ENCODE measurements at regions not wholly inside any gene's neighbourhood (a gene's known extent, or its start where the extent isn't known, plus 50 kb on each side); places are given as distances from the start of the nearest gene placed in this dataset.

DNA sequence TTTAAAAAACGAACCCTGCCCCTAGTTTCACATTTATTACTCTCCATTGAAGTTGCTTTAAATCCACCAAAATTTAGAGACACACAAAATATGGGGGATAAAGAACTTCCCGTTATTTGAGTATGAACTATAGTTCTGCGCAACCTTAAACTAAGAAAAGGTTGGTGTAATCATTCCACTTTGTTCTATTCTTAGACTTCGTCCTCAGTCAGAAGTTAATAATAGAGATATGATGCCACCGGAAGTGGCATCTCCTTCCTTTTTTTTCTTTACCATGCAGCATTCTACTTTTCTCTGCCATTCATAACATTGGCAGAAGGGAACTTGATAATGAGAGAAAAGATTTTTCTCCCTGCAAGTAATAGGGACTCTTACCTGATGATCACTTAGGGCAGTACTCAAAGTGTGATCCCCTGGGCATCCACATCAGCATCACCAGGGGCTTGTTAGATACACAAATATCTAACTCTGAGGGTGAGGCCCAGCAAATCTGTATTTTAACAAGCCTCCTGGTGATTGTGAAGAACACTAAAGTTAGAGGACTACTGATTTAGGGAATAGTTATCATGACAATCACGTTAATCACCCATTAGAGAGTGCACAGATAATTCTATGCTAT is 147.7 kb upstream of the DTNA start:
- no peak overlapping the region for H3K27ac ChIP-seq (ENCODE audit: low read length)
- H3K36me3 ChIP-seq (ENCODE audit: insufficient read depth, low read length): no peaks in the 10 kb centered on the region
- H3K79me2 ChIP-seq (ENCODE audit: low read length): no peaks in the 10 kb centered on the region
- no peaks in the 10 kb centered on the region for H3K27me3 ChIP-seq (ENCODE audit: low read length)
- H3K9me2 ChIP-seq (replicated peaks; ENCODE audit: insufficient read depth, low read length): no peaks in the 10 kb centered on the region
- no peaks in the 10 kb centered on the region for H3K9me3 ChIP-seq (ENCODE audit: low read length)
- H3K4me1 ChIP-seq (ENCODE audit: low read length): no peaks in the 10 kb centered on the region
- H3K4me2 ChIP-seq (ENCODE audit: low read depth, low read length, poor library complexity, severe bottlenecking): no peak overlapping the region
- H3K9ac ChIP-seq (ENCODE audit: low read length): no peak overlapping the region
- no peaks in the 10 kb centered on the region for H4K20me1 ChIP-seq (ENCODE audit: insufficient read depth, low read depth, low read length)
- H2AFZ ChIP-seq (ENCODE audit: low read length): no peak overlapping the region
- DNase-seq: no peak
- H3K4me3 ChIP-seq (ENCODE audit: low read length): no peak overlapping the region

- Histone ChIP-seq H3K4me1 (ENCODE audit: low read length) (no peaks in the 10 kb centered on the region), H3K27me3 (ENCODE audit: low read length) (no peaks in the 10 kb centered on the region), H3K36me3 (ENCODE audit: insufficient read depth, low read length) (no peaks in the 10 kb centered on the region), H3K79me2 (ENCODE audit: low read length) (no peaks in the 10 kb centered on the region), H4K20me1 (ENCODE audit: insufficient read depth, low read depth, low read length) (no peaks in the 10 kb centered on the region), H3K4me3 (ENCODE audit: low read length) (no peak overlapping the region), H3K9me2 (replicated peaks; ENCODE audit: insufficient read depth, low read length) (no peaks in the 10 kb centered on the region), H2AFZ (ENCODE audit: low read length) (no peak overlapping the region), H3K9me3 (ENCODE audit: low read length) (no peaks in the 10 kb centered on the region), H3K27ac (ENCODE audit: low read length) (no peak overlapping the region), H3K4me2 (ENCODE audit: low read depth, low read length, poor library complexity, severe bottlenecking) (no peak overlapping the region), H3K9ac (ENCODE audit: low read length) (no peak overlapping the region)
- no peak for DNase-seq
Measured at GRCh38 chr18:34567857-34568256, 142.2 kb upstream of the DTNA start.

DNA sequence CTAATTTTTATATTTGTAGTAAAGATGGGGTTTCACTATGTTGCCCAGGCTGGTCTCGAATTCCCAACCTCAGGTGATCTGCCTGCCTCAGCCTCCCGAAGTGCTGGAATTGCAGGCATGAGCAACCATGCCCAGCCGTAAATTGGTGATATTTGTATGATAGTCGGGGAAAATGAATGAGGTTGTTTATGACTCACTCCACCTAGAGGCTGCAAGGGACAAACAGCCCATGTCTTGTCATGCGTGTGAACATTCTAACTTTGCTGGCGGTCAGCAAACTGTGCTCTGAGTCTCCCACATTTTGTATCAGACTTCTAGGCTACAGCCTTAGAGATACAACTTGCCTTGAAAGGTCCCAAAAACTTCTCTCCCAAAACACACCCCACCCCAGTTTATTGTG is 133.5 kb upstream of the DTNA start:
- Histone ChIP-seq H3K9me2 (replicated peaks; ENCODE audit: insufficient read depth, low read length) (no peaks in the 10 kb centered on the region), H3K9ac (ENCODE audit: low read length) (no peak overlapping the region), H3K79me2 (ENCODE audit: low read length) (no peaks in the 10 kb centered on the region), H3K4me1 (ENCODE audit: low read length) (no peaks in the 10 kb centered on the region), H3K9me3 (ENCODE audit: low read length) (no peaks in the 10 kb centered on the region), H4K20me1 (ENCODE audit: insufficient read depth, low read depth, low read length) (no peaks in the 10 kb centered on the region), H3K4me3 (ENCODE audit: low read length) (no peak overlapping the region), H2AFZ (ENCODE audit: low read length) (no peak overlapping the region), H3K4me2 (ENCODE audit: low read depth, low read length, poor library complexity, severe bottlenecking) (no peak overlapping the region), H3K36me3 (ENCODE audit: insufficient read depth, low read length) (no peaks in the 10 kb centered on the region), H3K27me3 (ENCODE audit: low read length) (no peaks in the 10 kb centered on the region), H3K27ac (ENCODE audit: low read length) (no peak overlapping the region)
- DNase-seq: no peak

- no peak overlapping the region for H3K9ac ChIP-seq (ENCODE audit: low read length)
- no peak for DNase-seq
Measured at GRCh38 chr18:34583895-34584294, 126.2 kb upstream of the DTNA start.

DNA sequence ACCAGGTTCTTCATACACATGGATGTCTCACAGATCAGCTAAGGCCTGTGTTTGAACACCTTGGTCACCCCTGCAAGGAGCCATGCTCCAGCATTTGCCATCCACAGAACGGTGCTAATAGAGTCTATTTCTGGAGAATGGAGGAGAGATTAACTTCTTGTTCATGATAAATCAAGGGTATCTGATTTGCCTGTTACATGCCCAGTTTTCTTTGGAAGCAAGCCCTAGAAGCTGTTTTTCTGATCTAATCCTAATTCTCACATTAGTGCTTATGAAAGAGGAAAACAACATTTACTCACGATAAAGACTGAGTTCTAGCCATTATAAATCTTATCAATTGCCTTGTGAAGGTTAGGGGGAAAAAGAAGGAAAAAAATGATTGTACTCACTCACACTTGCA is 119.6 kb upstream of the DTNA start:
- no peak overlapping the region for H2AFZ ChIP-seq (ENCODE audit: low read length)
- no peak overlapping the region for H3K27ac ChIP-seq (ENCODE audit: low read length)
- DNase-seq: no peak
- no peaks in the 10 kb centered on the region for H3K9me2 ChIP-seq (replicated peaks; ENCODE audit: insufficient read depth, low read length)
- H3K9me3 ChIP-seq (ENCODE audit: low read length): no peaks in the 10 kb centered on the region
- no peaks in the 10 kb centered on the region for H3K79me2 ChIP-seq (ENCODE audit: low read length)
- no peaks in the 10 kb centered on the region for H4K20me1 ChIP-seq (ENCODE audit: insufficient read depth, low read depth, low read length)
- H3K4me1 ChIP-seq (ENCODE audit: low read length): no peaks in the 10 kb centered on the region
- H3K36me3 ChIP-seq (ENCODE audit: insufficient read depth, low read length): no peaks in the 10 kb centered on the region
- H3K4me3 ChIP-seq (ENCODE audit: low read length): no peak overlapping the region
- H3K4me2 ChIP-seq (ENCODE audit: low read depth, low read length, poor library complexity, severe bottlenecking): no peak overlapping the region
- no peaks in the 10 kb centered on the region for H3K27me3 ChIP-seq (ENCODE audit: low read length)
- no peak overlapping the region for H3K9ac ChIP-seq (ENCODE audit: low read length)

More at GRCh38 chr18:34583895-34584294, 126.2 kb upstream of the DTNA start:
- Histone ChIP-seq H3K4me3 (ENCODE audit: low read length) (no peak overlapping the region), H3K9me2 (replicated peaks; ENCODE audit: insufficient read depth, low read length) (no peaks in the 10 kb centered on the region), H3K4me2 (ENCODE audit: low read depth, low read length, poor library complexity, severe bottlenecking) (no peak overlapping the region), H3K36me3 (ENCODE audit: insufficient read depth, low read length) (no peaks in the 10 kb centered on the region), H3K79me2 (ENCODE audit: low read length) (no peaks in the 10 kb centered on the region), H2AFZ (ENCODE audit: low read length) (no peak overlapping the region), H3K27me3 (ENCODE audit: low read length) (no peaks in the 10 kb centered on the region), H3K4me1 (ENCODE audit: low read length) (no peaks in the 10 kb centered on the region), H3K9me3 (ENCODE audit: low read length) (no peaks in the 10 kb centered on the region), H3K27ac (ENCODE audit: low read length) (no peak overlapping the region), H4K20me1 (ENCODE audit: insufficient read depth, low read depth, low read length) (no peaks in the 10 kb centered on the region)

GRCh38 chr18:34591920-34592444 is 118.1 kb upstream of the DTNA start:
- Histone ChIP-seq H3K9ac (ENCODE audit: low read length) (no peak overlapping the region), H3K4me1 (ENCODE audit: low read length) (no peaks in the 10 kb centered on the region), H3K79me2 (ENCODE audit: low read length) (no peaks in the 10 kb centered on the region), H3K4me2 (ENCODE audit: low read depth, low read length, poor library complexity, severe bottlenecking) (no peak overlapping the region), H3K4me3 (ENCODE audit: low read length) (no peak overlapping the region), H3K9me2 (replicated peaks; ENCODE audit: insufficient read depth, low read length) (no peaks in the 10 kb centered on the region), H3K27me3 (ENCODE audit: low read length) (no peaks in the 10 kb centered on the region), H2AFZ (ENCODE audit: low read length) (no peak overlapping the region), H3K36me3 (ENCODE audit: insufficient read depth, low read length) (no peaks in the 10 kb centered on the region), H3K9me3 (ENCODE audit: low read length) (no peaks in the 10 kb centered on the region), H4K20me1 (ENCODE audit: insufficient read depth, low read depth, low read length) (no peaks in the 10 kb centered on the region), H3K27ac (ENCODE audit: low read length) (no peak overlapping the region)
- DNase-seq: no peak

GRCh38 chr18:34592481-34592880 is 117.6 kb upstream of the DTNA start:
- Histone ChIP-seq H3K4me3 (ENCODE audit: low read length) (no peak overlapping the region), H3K27ac (ENCODE audit: low read length) (no peak overlapping the region), H3K27me3 (ENCODE audit: low read length) (no peaks in the 10 kb centered on the region), H3K9me3 (ENCODE audit: low read length) (no peaks in the 10 kb centered on the region), H3K9ac (ENCODE audit: low read length) (no peak overlapping the region), H3K9me2 (replicated peaks; ENCODE audit: insufficient read depth, low read length) (no peaks in the 10 kb centered on the region), H3K4me2 (ENCODE audit: low read depth, low read length, poor library complexity, severe bottlenecking) (no peak overlapping the region), H2AFZ (ENCODE audit: low read length) (no peak overlapping the region), H3K79me2 (ENCODE audit: low read length) (no peaks in the 10 kb centered on the region), H4K20me1 (ENCODE audit: insufficient read depth, low read depth, low read length) (no peaks in the 10 kb centered on the region), H3K4me1 (ENCODE audit: low read length) (no peaks in the 10 kb centered on the region), H3K36me3 (ENCODE audit: insufficient read depth, low read length) (no peaks in the 10 kb centered on the region)
- DNase-seq: no peak

GRCh38 chr18:34592961-34593382 is 117.1 kb upstream of the DTNA start:
- no peaks in the 10 kb centered on the region for H3K79me2 ChIP-seq (ENCODE audit: low read length)
- no peaks in the 10 kb centered on the region for H3K36me3 ChIP-seq (ENCODE audit: insufficient read depth, low read length)
- no peaks in the 10 kb centered on the region for H4K20me1 ChIP-seq (ENCODE audit: insufficient read depth, low read depth, low read length)
- no peak overlapping the region for H3K4me3 ChIP-seq (ENCODE audit: low read length)
- H2AFZ ChIP-seq (ENCODE audit: low read length): no peak overlapping the region
- no peaks in the 10 kb centered on the region for H3K9me3 ChIP-seq (ENCODE audit: low read length)
- H3K9ac ChIP-seq (ENCODE audit: low read length): no peak overlapping the region
- no peaks in the 10 kb centered on the region for H3K4me1 ChIP-seq (ENCODE audit: low read length)
- no peak overlapping the region for H3K27ac ChIP-seq (ENCODE audit: low read length)
- no peak overlapping the region for H3K4me2 ChIP-seq (ENCODE audit: low read depth, low read length, poor library complexity, severe bottlenecking)
- no peak for DNase-seq
- H3K9me2 ChIP-seq (replicated peaks; ENCODE audit: insufficient read depth, low read length): no peaks in the 10 kb centered on the region
- no peaks in the 10 kb centered on the region for H3K27me3 ChIP-seq (ENCODE audit: low read length)

Data from Karpas-422 (cell line).